Memory B cell (primary cell): ENCODE measurements at regions not wholly inside any gene's neighbourhood (a gene's known extent, or its start where the extent isn't known, plus 50 kb on each side); places are given as distances from the start of the nearest gene placed in this dataset.
"Not testable (repeated sequence)": the region's sequence is repeated elsewhere in the genome, so short reads cannot be mapped to it uniquely, and the experiment has no call there.

Experiments
- ATAC-seq: fragments of 150-1000 bp; cut with Tn5 transposase; 2 replicates; pipeline ENCODE4 v1.10.0; 2021; ENCODE audit warnings: low read depth, mild to moderate bottlenecking, moderate library complexity
- DNase-seq, 2 donors: peaks; one replicate each; pipeline ENCODE4 v3.0.0; 2022; ENCODE audit warnings: low spot score in 2 of 2
- H3K27ac Mint-ChIP-seq: one replicate; pipeline ENCODE4 v1.8.0; 2022; ENCODE audit warnings: mild to moderate bottlenecking, moderate library complexity, mixed read lengths
- H3K27me3 Mint-ChIP-seq: one replicate; pipeline ENCODE4 v1.8.0; 2022; ENCODE audit warnings: mixed read lengths
- H3K36me3 Mint-ChIP-seq: one replicate; pipeline ENCODE4 v1.8.0; 2022; ENCODE audit warnings: mild to moderate bottlenecking, mixed read lengths
- H3K4me1 Mint-ChIP-seq: one replicate; pipeline ENCODE4 v1.8.0; 2022; ENCODE audit warnings: mixed read lengths
- H3K4me3 Mint-ChIP-seq: one replicate; pipeline ENCODE4 v1.8.0; 2022; ENCODE audit warnings: mild to moderate bottlenecking, moderate library complexity, mixed read lengths
- H3K9me3 Mint-ChIP-seq: one replicate; pipeline ENCODE4 v1.8.0; 2022; ENCODE audit warnings: mixed read lengths

DNA sequence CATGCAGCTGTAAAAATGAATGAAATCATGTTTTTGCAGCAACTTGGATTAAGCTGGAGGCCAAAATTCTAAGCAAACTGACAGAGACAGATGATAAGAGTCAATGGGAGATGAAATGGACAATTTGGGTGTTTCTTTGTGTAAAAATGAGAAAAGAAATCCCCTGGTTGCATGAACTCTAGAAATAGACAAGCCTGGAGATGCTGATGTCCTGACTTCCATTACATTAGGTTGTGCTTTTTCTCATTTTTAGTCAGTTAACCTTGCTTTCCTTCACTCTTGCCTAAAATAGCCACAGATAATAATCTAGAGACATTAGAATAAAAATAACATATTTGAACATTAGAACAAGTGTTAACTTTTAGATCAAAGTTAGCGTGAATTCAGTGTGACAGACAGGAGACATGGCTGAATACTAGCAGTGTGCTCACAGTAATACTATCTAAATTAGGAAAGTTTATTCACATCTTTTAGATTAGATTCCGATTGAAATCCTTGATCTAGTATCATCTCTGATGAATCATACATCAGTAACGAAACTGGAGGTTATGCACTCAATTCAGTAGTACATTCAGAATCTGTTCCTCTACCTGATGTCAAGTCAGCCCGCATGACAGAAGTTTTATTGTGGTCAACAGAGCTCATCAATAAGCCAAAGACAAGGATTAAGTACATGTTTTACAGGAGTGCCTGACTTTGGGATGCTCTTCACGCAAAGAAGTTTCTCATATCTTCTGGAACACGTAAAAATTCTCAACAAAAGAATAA is 948.1 kb downstream of the TMEM121 start:
- H3K27ac Mint-ChIP-seq, H3K9me3 Mint-ChIP-seq, H3K4me3 Mint-ChIP-seq, H3K4me1 Mint-ChIP-seq, ATAC-seq, H3K36me3 Mint-ChIP-seq, H3K27me3 Mint-ChIP-seq, DNase-seq: not testable (repeated sequence)

DNA sequence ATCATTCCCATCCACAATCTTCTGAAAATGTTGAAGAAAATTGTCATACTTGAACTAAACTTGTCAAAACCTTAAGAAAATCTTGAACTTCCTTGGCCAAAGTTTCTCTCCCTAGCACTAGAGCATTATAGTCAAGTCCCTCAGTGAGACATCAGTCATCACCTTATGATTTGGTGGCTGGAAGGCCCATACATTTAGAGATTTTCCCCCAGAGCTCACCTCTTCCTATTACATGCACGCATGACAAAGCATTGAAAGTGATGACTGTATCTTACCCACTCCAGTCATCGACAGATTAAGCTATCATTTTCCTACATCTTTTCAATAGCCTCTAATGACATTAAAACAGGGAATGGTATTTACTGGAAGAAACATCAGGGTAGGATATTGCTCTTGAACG is 948.8 kb downstream of the TMEM121 start:
- H3K27ac Mint-ChIP-seq, H3K9me3 Mint-ChIP-seq, H3K4me1 Mint-ChIP-seq, DNase-seq, H3K4me3 Mint-ChIP-seq, ATAC-seq, H3K27me3 Mint-ChIP-seq, H3K36me3 Mint-ChIP-seq: not testable (repeated sequence)

DNA sequence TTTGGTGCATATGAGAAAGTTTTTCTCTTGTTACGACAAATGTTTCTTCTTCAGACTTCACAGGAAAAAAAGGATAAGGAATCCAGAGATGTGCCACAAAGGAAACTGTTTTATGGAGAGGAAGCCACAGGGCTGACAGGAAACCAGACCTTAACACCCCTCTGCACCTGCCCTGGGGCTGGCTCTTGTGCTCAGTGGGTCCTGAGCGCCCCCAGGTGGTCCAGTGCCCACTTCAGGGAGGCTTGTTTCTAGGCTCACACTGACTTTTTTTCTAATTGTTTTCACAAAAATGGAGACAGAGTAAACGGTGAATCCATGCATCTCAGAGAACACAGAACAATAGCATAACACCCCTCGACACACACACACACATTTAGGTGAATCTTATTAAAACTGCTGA is 951.2 kb downstream of the TMEM121 start:
- ATAC-seq, H3K4me3 Mint-ChIP-seq, DNase-seq, H3K27ac Mint-ChIP-seq, H3K4me1 Mint-ChIP-seq, H3K36me3 Mint-ChIP-seq, H3K9me3 Mint-ChIP-seq, H3K27me3 Mint-ChIP-seq: not testable (repeated sequence)

DNA sequence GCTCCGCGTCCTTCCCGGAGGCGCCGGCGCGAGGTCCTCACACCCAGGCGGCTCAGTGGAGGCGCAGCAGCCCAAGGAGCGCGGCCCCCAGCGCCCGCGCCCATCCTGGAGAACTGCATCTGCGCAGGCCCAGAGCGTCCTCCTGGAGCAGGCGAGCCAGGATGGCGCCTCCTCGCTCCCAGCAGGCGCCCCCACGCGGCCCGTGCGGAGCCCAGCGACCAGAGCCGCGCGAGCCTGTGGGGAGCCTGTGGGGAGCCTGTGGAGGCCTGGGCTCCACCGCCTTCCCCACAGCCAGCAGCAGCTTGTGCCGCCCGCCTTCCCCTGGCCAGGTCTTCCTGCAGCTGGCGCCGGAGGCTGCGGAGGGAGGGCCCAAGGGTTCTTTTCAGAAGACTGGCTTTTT is 953.9 kb downstream of the TMEM121 start:
- not testable (repeated sequence) for DNase-seq, H3K27ac Mint-ChIP-seq, H3K27me3 Mint-ChIP-seq, H3K4me1 Mint-ChIP-seq, H3K36me3 Mint-ChIP-seq, H3K9me3 Mint-ChIP-seq, H3K4me3 Mint-ChIP-seq
- ATAC-seq = peak; percentile 38

DNA sequence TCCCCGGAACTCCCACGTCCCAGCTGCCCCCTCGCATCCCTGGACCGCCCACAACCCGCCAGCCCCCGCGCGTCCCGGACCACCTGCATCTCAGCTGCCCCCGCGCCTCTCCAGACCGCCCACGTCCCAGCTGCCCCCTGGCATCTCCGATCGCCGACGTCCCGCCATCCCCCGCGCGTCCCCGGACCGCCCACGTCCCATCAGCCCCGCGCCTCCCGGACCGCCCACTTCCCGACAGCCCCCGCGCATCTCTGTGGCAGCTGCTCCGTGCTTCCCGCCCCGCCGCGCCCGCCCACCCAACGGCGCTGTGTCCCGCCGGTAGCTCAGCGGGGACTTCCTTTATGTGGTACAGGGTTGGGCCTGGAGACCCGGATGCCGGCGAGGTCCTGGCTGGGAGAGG is 955.8 kb downstream of the TMEM121 start:
- not testable (repeated sequence) for DNase-seq, H3K4me1 Mint-ChIP-seq, H3K36me3 Mint-ChIP-seq, H3K27ac Mint-ChIP-seq, H3K4me3 Mint-ChIP-seq, H3K27me3 Mint-ChIP-seq, ATAC-seq, H3K9me3 Mint-ChIP-seq

DNA sequence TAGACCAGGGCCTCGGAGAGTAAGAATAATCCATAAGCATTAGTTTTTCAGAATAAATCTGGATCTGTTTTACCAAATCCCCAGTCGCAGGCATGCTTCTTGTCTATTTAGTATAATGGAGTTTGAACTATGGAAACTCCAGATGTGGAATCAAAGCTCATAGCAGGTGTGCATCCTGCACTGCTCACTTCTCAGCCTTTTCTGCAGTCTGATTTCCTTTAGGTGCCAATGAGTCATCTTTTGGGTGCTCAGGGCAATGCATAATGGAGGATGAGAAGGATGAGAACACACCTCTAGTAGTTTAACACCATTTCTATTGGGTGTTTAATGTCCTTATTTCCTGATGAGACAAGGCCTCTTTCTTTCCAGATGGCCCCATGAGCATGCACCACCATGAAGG is 961.2 kb downstream of the TMEM121 start:
- Mint-ChIP-seq H3K36me3 (no peaks in the 10 kb centered on the region), H3K4me1 (peaks cover 4% of the 10 kb centered on the region), H3K4me3 (no peak overlapping the region), H3K27ac (no peak overlapping the region), H3K27me3 (peaks cover 5% of the 10 kb centered on the region), H3K9me3 (no peaks in the 10 kb centered on the region)
- DNase-seq = no peak
- ATAC-seq = no peak

DNA sequence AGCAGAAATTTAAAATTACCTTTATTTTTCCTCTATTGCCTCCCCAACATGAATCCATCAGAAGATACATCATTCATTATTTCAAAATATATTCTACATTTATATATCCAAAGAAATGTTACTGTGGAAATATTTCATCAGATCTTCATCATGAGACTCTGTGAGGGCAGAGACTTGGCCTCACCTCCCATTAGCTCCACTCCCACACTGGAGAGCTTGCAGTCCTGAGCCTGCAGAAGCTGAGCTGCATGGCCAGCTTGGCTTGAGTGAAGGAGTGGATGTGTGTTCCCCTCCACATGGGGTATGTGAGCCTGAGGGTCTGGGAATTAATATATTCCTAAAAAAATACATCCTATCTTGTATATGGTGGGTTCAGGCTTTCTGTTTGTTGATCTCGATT is 961.9 kb downstream of the TMEM121 start:
- Mint-ChIP-seq H3K9me3 (no peaks in the 10 kb centered on the region), H3K4me1 (peaks cover 4% of the 10 kb centered on the region), H3K36me3 (no peaks in the 10 kb centered on the region), H3K27ac (no peak overlapping the region), H3K27me3 (peaks cover 5% of the 10 kb centered on the region), H3K4me3 (no peak overlapping the region)
- ATAC-seq = no peak
- no peak for DNase-seq

DNA sequence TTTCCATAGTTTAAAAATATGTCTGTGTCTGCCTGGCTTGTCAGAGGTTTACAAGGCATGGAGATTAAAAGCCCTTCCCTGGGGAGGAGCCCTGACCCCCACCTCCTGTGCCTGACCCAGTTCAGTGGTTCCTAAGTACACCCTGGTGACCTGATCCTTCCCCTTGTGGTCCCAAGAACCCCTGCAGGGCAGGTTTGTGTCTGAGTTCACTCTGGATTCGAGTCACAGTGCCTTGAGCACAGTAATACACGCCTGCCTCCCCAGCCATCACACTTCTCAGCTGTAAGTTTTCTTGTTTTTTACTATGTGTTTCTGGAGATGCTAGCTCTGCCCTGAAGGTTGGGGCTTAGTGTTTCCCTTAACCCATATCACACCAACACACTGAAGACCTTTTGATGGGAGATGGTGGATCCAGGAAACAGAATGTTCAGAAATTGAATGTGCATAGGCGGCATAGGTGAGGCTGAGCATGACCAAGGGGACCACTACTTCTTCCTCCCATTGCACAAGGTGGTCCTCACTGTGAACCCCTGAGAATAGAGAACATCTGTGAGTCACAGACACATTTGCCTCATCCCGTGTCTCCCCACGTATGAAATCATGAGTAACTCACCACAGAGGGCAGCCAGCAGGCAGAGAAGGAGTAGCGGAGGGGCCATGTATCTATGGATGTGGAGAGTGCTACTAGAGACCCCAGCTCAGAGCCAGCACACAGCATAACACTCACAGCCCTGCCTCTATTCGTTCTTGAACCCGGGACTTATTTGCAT is 962.9 kb downstream of the TMEM121 start:
- Mint-ChIP-seq H3K9me3 (no peaks in the 10 kb centered on the region), H3K36me3 (no peaks in the 10 kb centered on the region), H3K27me3 (peaks cover 5% of the 10 kb centered on the region), H3K4me3 (no peak overlapping the region), H3K27ac (no peak overlapping the region), H3K4me1 (peaks cover 9% of the 10 kb centered on the region)
- no peak for DNase-seq
- no peak for ATAC-seq

DNA sequence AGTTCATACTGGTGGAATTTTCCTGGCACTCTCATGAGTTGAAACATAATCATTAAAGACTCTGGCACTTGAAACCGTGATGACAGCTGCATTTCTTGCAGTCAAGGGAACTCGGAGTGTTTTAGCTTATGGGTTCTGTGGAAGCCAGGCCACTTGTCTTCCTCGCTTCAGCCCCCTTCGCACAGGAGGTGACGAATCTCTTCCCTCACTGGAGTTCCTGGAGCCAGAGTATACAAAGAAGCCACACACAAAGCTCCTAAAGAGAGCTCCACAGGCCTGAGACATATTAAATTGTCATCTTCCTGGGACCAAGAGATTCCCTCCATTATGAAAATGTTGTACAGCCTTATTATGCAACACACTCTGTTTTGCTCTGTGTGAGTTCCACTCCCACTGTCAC is 964.1 kb downstream of the TMEM121 start:
- Mint-ChIP-seq H3K27ac (no peak overlapping the region), H3K36me3 (no peaks in the 10 kb centered on the region), H3K4me3 (no peak overlapping the region), H3K4me1 (peaks cover 16% of the 10 kb centered on the region), H3K27me3 (peaks cover 5% of the 10 kb centered on the region), H3K9me3 (no peaks in the 10 kb centered on the region)
- ATAC-seq (no peak), DNase-seq (no peak)

DNA sequence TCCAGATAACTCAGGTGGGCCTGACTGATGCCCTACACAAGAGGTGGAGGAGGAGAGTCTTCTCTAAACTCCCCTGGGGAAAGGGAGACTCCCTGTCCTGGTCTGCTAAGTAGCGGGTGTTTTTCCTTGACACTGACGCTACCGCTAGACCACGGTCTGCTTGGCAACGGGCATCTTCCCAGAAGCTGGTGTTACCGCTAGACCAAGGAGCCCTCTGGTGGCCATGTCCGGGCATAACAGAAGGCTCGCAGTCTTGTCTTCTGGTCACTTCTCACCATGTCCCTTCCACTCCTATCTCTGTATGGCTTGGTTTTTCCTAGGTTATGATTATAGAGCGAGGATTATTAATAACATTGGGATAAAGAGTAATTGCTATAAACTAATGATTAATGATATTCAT is 965.5 kb downstream of the TMEM121 start:
- no peaks in the 10 kb centered on the region for H3K36me3 Mint-ChIP-seq
- peaks cover 2% of the 10 kb centered on the region for H3K9me3 Mint-ChIP-seq
- peaks cover 18% of the 10 kb centered on the region for H3K4me1 Mint-ChIP-seq
- H3K27me3 Mint-ChIP-seq = peaks cover 5% of the 10 kb centered on the region
- H3K27ac Mint-ChIP-seq = no peak overlapping the region
- no peak overlapping the region for H3K4me3 Mint-ChIP-seq
- peak in 1 of 2 donors; percentile 23 for DNase-seq
- ATAC-seq = no peak

DNA sequence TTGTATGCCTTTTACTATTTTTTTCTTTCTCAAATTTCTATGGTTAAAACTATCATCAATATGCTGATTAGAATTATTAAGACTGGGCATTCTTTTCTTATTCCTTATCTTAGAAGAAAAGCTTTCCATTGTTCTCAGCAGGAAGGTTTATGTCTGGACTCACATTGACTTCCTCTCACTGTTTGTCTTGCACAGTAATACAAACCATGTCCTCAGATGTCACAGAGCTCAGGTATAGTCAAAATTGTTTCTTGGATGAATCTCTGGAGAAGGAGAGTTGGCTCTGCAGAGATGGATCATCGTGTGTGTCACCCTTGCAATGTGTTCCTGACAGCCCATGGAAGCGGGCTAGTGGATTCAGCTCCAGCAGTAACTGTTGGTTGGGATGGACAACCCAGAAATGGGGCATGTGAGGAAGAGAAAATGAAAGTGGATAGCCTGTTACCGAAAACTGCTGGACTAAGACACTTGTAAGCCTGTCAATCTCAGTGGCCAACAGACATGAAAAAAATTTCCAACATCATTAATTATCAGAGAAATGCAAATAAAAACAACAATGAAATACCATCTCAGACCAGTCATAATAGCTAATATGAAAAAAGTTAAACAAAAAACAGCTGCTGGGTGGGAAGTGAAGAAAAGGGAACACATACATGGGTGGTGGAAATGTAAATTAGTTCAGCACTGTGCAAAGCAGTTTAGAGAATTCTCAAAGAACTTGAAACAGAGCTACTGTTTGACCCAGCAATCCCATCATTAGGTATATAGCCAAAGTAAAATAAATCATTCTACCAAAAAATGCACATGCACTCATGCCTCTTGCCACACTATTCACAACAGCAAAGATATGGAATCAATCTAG is 967.8 kb downstream of the TMEM121 start:
- DNase-seq = no peak
- peak; percentile 60 for ATAC-seq
- peak overlapping the region; percentile 91 for H3K4me3 Mint-ChIP-seq
- H3K36me3 Mint-ChIP-seq = no peaks in the 10 kb centered on the region
- peaks cover 18% of the 10 kb centered on the region for H3K4me1 Mint-ChIP-seq
- H3K27ac Mint-ChIP-seq = peak overlapping the region; percentile 71
- H3K9me3 Mint-ChIP-seq = peaks cover 2% of the 10 kb centered on the region
- peaks cover 5% of the 10 kb centered on the region for H3K27me3 Mint-ChIP-seq

DNA sequence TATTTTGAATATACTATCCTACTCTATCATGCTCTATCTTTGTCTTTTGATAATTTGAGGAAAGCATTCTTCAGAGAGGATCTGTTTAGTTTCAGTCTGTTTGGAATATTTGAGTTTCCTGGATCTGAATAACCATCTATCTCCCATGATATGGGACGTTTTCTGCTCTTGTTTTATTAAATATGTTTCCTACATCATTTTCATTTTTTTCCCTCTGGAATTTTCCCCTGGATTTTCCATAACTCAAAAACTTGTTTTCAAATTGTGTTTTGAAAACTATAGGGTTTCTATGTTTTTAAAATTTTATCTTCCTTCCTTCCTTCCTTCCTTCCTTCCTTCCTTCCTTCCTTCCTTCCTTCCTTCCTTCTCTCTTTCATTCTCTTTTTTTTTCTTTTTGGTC is 974.2 kb downstream of the TMEM121 start:
- H3K4me1 Mint-ChIP-seq = peaks cover 12% of the 10 kb centered on the region
- H3K27ac Mint-ChIP-seq = no peak overlapping the region
- DNase-seq = no peak
- ATAC-seq = no peak
- H3K4me3 Mint-ChIP-seq = no peak overlapping the region
- peaks cover 13% of the 10 kb centered on the region for H3K27me3 Mint-ChIP-seq
- H3K36me3 Mint-ChIP-seq = no peaks in the 10 kb centered on the region
- peaks cover 2% of the 10 kb centered on the region for H3K9me3 Mint-ChIP-seq

DNA sequence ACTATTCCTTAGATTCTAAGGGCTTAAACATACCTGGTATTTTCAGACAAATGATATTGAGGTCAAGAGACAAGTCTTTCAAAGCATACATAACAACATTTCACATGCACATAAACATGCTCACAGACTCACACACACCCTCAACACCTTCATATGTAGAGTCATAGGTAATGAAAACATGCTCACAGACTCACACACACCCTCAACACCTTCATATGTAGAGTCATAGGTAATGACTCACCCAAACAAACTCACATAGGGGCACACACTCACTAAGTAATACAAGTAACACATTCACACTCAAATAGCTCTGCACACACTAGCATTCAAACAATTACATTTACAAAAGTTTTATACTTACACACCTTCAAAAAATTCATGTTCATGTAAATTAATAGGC is 975.5 kb downstream of the TMEM121 start:
- Mint-ChIP-seq H3K36me3 (no peaks in the 10 kb centered on the region), H3K9me3 (no peaks in the 10 kb centered on the region), H3K27ac (no peak overlapping the region), H3K4me3 (no peak overlapping the region), H3K4me1 (peaks cover 13% of the 10 kb centered on the region), H3K27me3 (peaks cover 16% of the 10 kb centered on the region)
- ATAC-seq (no peak), DNase-seq (no peak)

DNA sequence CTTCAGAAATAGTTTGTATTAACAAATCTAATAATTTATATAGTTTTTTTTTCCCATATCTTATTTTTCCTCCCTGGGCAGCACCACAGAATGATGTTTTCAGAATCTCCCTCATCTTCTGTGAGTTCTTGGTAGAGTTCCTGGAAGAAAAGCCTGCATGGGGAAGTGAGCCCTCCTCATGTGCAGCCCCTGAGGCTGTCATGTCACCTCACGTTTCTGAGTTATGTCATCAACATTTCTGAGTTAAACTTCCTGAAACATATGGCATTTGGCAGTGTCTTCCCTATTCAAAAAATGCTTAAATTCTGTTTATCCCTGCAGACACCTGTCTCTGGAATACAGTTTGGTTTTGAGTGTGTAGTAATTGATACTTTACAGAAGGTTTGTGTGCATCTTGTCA is 979.0 kb downstream of the TMEM121 start:
- ATAC-seq (no peak), DNase-seq (no peak)
- peaks cover 28% of the 10 kb centered on the region for H3K27me3 Mint-ChIP-seq
- H3K36me3 Mint-ChIP-seq = no peaks in the 10 kb centered on the region
- no peak overlapping the region for H3K27ac Mint-ChIP-seq
- H3K4me1 Mint-ChIP-seq = peaks cover 21% of the 10 kb centered on the region
- no peak overlapping the region for H3K4me3 Mint-ChIP-seq
- no peaks in the 10 kb centered on the region for H3K9me3 Mint-ChIP-seq
